PC-9 (cell line): ENCODE measurements at regions not wholly inside any gene's neighbourhood (a gene's known extent, or its start where the extent isn't known, plus 50 kb on each side); places are given as distances from the start of the nearest gene placed in this dataset.

Source experiments
- BruUV-seq: library from RNA; stranded (reverse); fragments of 400-500 nt; replicated peaks from 2 replicates; lab custom pipeline; 2021; lab: Mats Ljungman, UMichigan
- CTCF ChIA-PET: fragments of 300-600 bp; sonication (Branson Sonifier 250); formaldehyde crosslinking; loops from one replicate; lab custom pipeline; 2022; ENCODE audit warnings: antibody characterized with exemption; lab: Charles Lee
- POLR2A ChIA-PET: fragments of 300-600 bp; sonication (Branson Sonifier 250); formaldehyde crosslinking; loops from one replicate; lab custom pipeline; 2022; ENCODE audit warnings: antibody characterized with exemption; ENCODE audit not compliant: unreplicated experiment; lab: Charles Lee
- DNase-seq, 2 experiments: peaks; one replicate each; pipeline versions ENCODE4 v3.0.0 to v3.0.0-alpha.2; 2015 to 2022; ENCODE audit warnings: mixed read lengths in 1 of 2
- H2AFZ ChIP-seq: fragments of 200-600 bp; sonication (generic); 2 replicates; pipeline ENCODE4 v1.8.1; 2017; ENCODE audit warnings: antibody characterized with exemption
- H3F3A ChIP-seq: fragments of 200-600 bp; sonication (generic); 2 replicates; pipeline ENCODE4 v1.8.1; 2017; ENCODE audit warnings: antibody characterized with exemption, mild to moderate bottlenecking, low read depth; ENCODE audit not compliant: insufficient read depth
- H3K27ac ChIP-seq: fragments of 200-600 bp; sonication (generic); 2 replicates; pipeline ENCODE4 v1.6.1; 2016; ENCODE audit warnings: mixed run types
- H3K27me3 ChIP-seq: fragments of 200-600 bp; sonication (generic); 2 replicates; pipeline ENCODE4 v1.6.1; 2016; ENCODE audit warnings: low read depth, mixed run types; ENCODE audit not compliant: insufficient read depth
- H3K36me3 ChIP-seq: fragments of 200-600 bp; sonication (generic); 2 replicates; pipeline ENCODE4 v1.6.1; 2016; ENCODE audit warnings: low read depth, mixed run types
- H3K4me1 ChIP-seq: fragments of 200-600 bp; sonication (generic); replicated peaks from 2 replicates; pipeline ENCODE4 v1.6.1; 2016; ENCODE audit warnings: mixed run types; ENCODE audit not compliant: insufficient read depth
- H3K4me2 ChIP-seq: fragments of 200-600 bp; sonication (generic); 2 replicates; pipeline ENCODE4 v1.6.1; 2017; ENCODE audit warnings: mixed run types
- H3K4me3 ChIP-seq: fragments of 200-600 bp; sonication (generic); 2 replicates; pipeline ENCODE4 v1.6.1; 2016; ENCODE audit warnings: mixed run types
- H3K79me2 ChIP-seq: fragments of 200-600 bp; sonication (generic); 2 replicates; pipeline ENCODE4 v1.6.1; 2017; ENCODE audit warnings: low read depth, mixed run types
- H3K9me2 ChIP-seq: fragments of 200-600 bp; sonication (generic); 2 replicates; pipeline ENCODE4 v1.8.1; 2017; ENCODE audit warnings: mild to moderate bottlenecking; ENCODE audit not compliant: insufficient read depth
- H3K9me3 ChIP-seq: fragments of 200-600 bp; sonication (generic); 2 replicates; pipeline ENCODE4 v1.8.1; 2016; ENCODE audit warnings: low read depth; ENCODE audit not compliant: insufficient read depth
- H4K20me1 ChIP-seq: fragments of 200-600 bp; sonication (generic); 2 replicates; pipeline ENCODE4 v1.8.1; 2017; ENCODE audit not compliant: insufficient read depth
- CTCF ChIP-seq: fragments of 200-600 bp; sonication (generic); conservative IDR thresholded peaks from 2 replicates; pipeline ENCODE4 v1.6.1; 2017; ENCODE audit warnings: mixed run types, antibody characterized with exemption, mild to moderate bottlenecking, moderate library complexity
- EZH2 ChIP-seq: fragments of 200-600 bp; sonication (generic); IDR thresholded peaks from 2 replicates; pipeline ENCODE4 v1.8.0; 2017; ENCODE audit warnings: antibody characterized with exemption, low read depth
- intact Hi-C: fragments of 100-400 bp; cut with micrococcal nuclease; formaldehyde crosslinking; loops from one replicate; pipeline ENCODE4 v1.10.0; 2022; ENCODE audit not compliant: unreplicated experiment

GRCh38 chr13:77386046-77386445, 59.2 kb upstream of the MYCBP2 start:
- POLR2A ChIA-PET: no interaction called here
- Histone ChIP-seq H3K9me2 (peaks cover 6% of the 10 kb centered on the region), H3K36me3 (no peaks in the 10 kb centered on the region), H3K79me2 (no peaks in the 10 kb centered on the region), H3K4me2 (no peak overlapping the region), H3K4me1 (no peaks in the 10 kb centered on the region), H3F3A (no peaks in the 10 kb centered on the region), H2AFZ (no peak overlapping the region), H3K4me3 (no peak overlapping the region), H3K9me3 (0 out of 2 replicates have a peak, but pooled peaks cover 3% of the 10 kb centered on the region), H4K20me1 (no peaks in the 10 kb centered on the region), H3K27ac (no peak overlapping the region), H3K27me3 (no peaks in the 10 kb centered on the region)
- intact Hi-C loops: no loop called here
- no peak for TF ChIP-seq EZH2
- TF ChIP-seq CTCF: no peak
- BruUV-seq: no TSS peak
- no peak for DNase-seq
- CTCF ChIA-PET: no interaction called here

GRCh38 chr13:77384999-77385398, 58.1 kb upstream of the MYCBP2 start:
- DNase-seq: no peak
- Histone ChIP-seq H3K9me2 (peaks cover 6% of the 10 kb centered on the region), H3K4me3 (no peak overlapping the region), H3F3A (no peaks in the 10 kb centered on the region), H3K79me2 (no peaks in the 10 kb centered on the region), H3K4me1 (no peaks in the 10 kb centered on the region), H3K9me3 (0 out of 2 replicates have a peak, but pooled peaks cover 3% of the 10 kb centered on the region), H3K36me3 (no peaks in the 10 kb centered on the region), H3K27me3 (no peaks in the 10 kb centered on the region), H4K20me1 (no peaks in the 10 kb centered on the region), H2AFZ (no peak overlapping the region), H3K27ac (no peak overlapping the region), H3K4me2 (no peak overlapping the region)
- intact Hi-C loops: no loop called here
- POLR2A ChIA-PET: no interaction called here
- BruUV-seq: no TSS peak
- TF ChIP-seq CTCF (no peak), EZH2 (no peak)
- CTCF ChIA-PET: no interaction called here

- POLR2A ChIA-PET: no interaction called here
- no TSS peak for BruUV-seq
These were observed 56.2 kb upstream of the MYCBP2 start for GRCh38 chr13:77383097-77383496.

More at GRCh38 chr13:77383097-77383496, 56.2 kb upstream of the MYCBP2 start:
- Histone ChIP-seq H4K20me1 (no peaks in the 10 kb centered on the region), H3K79me2 (no peaks in the 10 kb centered on the region), H3K4me3 (no peak overlapping the region), H3K4me2 (no peak overlapping the region), H3F3A (no peaks in the 10 kb centered on the region), H3K27me3 (no peaks in the 10 kb centered on the region), H3K9me3 (0 out of 2 replicates have a peak, but pooled peaks cover 3% of the 10 kb centered on the region), H3K27ac (no peak overlapping the region), H3K36me3 (no peaks in the 10 kb centered on the region), H2AFZ (no peak overlapping the region), H3K9me2 (peaks cover 6% of the 10 kb centered on the region), H3K4me1 (no peaks in the 10 kb centered on the region)
- intact Hi-C loops: no loop called here
- CTCF ChIA-PET: no interaction called here
- no peak for DNase-seq
- TF ChIP-seq CTCF (no peak), EZH2 (no peak)
